HepG2 (cell line): ENCODE measurements at regions not wholly inside any gene's neighbourhood (a gene's known extent, or its start where the extent isn't known, plus 50 kb on each side); places are given as distances from the start of the nearest gene placed in this dataset.

Experiments used
- ATAC-seq: fragments of 200-7000 bp; cut with Tn5 transposase; 3 replicates; pipeline ENCODE4 v1.9.1; 2020; ENCODE audit warnings: mild to moderate bottlenecking, moderate library complexity
- BruUV-seq: library from RNA; stranded (reverse); fragments of 400-500 nt; replicated peaks from 2 replicates; lab custom pipeline; 2021; lab: Mats Ljungman, UMichigan
- CTCF ChIA-PET: fragments of 300-600 bp; formaldehyde crosslinking; extraction: SDS; loops from one replicate; lab custom pipeline; 2021; ENCODE audit warnings: low total read pairs, inconsistent platforms, low intra/inter-chr PET ratio; lab: Yijun Ruan, JAX
- POLR2A ChIA-PET: fragments of 350-600 bp; sonication (Branson Sonifier 250); formaldehyde crosslinking; loops from one replicate; lab custom pipeline; 2020; ENCODE audit warnings: antibody characterized with exemption, inconsistent platforms; lab: Yijun Ruan, JAX
- DNase-seq: peaks from one replicate; pipeline ENCODE4 v3.0.0-alpha.2; 2015; ENCODE audit warnings: low spot score
- FAIRE-seq: peaks from 3 replicates; lab custom pipeline; 2011; peaks lifted over from hg19 to GRCh38; lab: Jason Lieb, UNC
- H2AFZ ChIP-seq: one replicate; pipeline ENCODE4 v1.6.1; 2011; ENCODE audit warnings: low read length, inconsistent platforms
- H3K27ac ChIP-seq: fragments of 300-600 bp; 3 replicates; pipeline ENCODE4 v1.8.0; 2011; ENCODE audit warnings: mixed run types, mild to moderate bottlenecking, mixed read lengths, low read length, inconsistent platforms; ENCODE audit not compliant: insufficient read depth; ENCODE audit errors: extremely low read length
- H3K27me3 ChIP-seq, 2 experiments: fragments of 200-600 bp in 1 of 2; 2 replicates in 1 of 2; 3 replicates in 1 of 2; pipeline versions ENCODE4 v1.6.0 to v1.8.0; 2011; ENCODE audit warnings: low read length in 2 of 2, mild to moderate bottlenecking in 2 of 2, moderate library complexity in 2 of 2, inconsistent platforms in 1 of 2; ENCODE audit not compliant: insufficient read depth in 2 of 2, control insufficient read depth in 1 of 2
- H3K36me3 ChIP-seq, 2 experiments: fragments of 200-600 bp in 1 of 2; replicated peaks in 1 of 2; 2 replicates in 1 of 2; 3 replicates in 1 of 2; pipeline versions ENCODE4 v1.5.1 to v1.8.0; 2011; ENCODE audit warnings: low read length in 2 of 2, inconsistent platforms in 1 of 2; ENCODE audit not compliant: insufficient read depth in 2 of 2, control insufficient read depth in 1 of 2
- H3K4me1 ChIP-seq: 2 replicates; pipeline ENCODE4 v1.5.1; 2012; ENCODE audit warnings: low read length, inconsistent platforms; ENCODE audit not compliant: insufficient read depth
- H3K4me2 ChIP-seq: 2 replicates; pipeline ENCODE4 v1.6.0; 2011; ENCODE audit warnings: low read depth, low read length, inconsistent platforms
- H3K4me3 ChIP-seq, 3 experiments: fragments of 200-600 bp in 1 of 3; sonication (generic), shearing (Covaris generic) in 1 of 3; replicated peaks in 1 of 3; 2 replicates each; pipeline ENCODE4 v1.5.1; 2011 to 2016; ENCODE audit warnings: low read length in 3 of 3, inconsistent platforms in 2 of 3, low read depth in 2 of 3, mild to moderate bottlenecking in 2 of 3, control low read depth in 1 of 3, mixed read lengths in 1 of 3; ENCODE audit not compliant: insufficient read depth in 1 of 3
- H3K79me2 ChIP-seq: one replicate; pipeline ENCODE4 v1.6.1; 2011; ENCODE audit warnings: low read length, inconsistent platforms; ENCODE audit not compliant: insufficient read depth
- H3K9ac ChIP-seq: 2 replicates; pipeline ENCODE4 v1.6.0; 2011; ENCODE audit warnings: mild to moderate bottlenecking, low read depth, low read length, inconsistent platforms; ENCODE audit not compliant: insufficient read depth
- H3K9me3 ChIP-seq: 2 replicates; pipeline ENCODE4 v1.5.1; 2012; ENCODE audit warnings: mild to moderate bottlenecking, low read length
- H4K20me1 ChIP-seq: 2 replicates; pipeline ENCODE4 v1.6.0; 2011; ENCODE audit warnings: inconsistent platforms, mild to moderate bottlenecking, low read length, moderate library complexity; ENCODE audit not compliant: insufficient read depth
- ZIK1 ChIP-seq: sonication (generic); formaldehyde crosslinking; IDR thresholded peaks from 2 replicates; pipeline ENCODE4 v1.5.0; 2020; ENCODE audit warnings: mild to moderate bottlenecking, low read depth, missing genetic modification reagents, borderline replicate concordance
- ZNF232 ChIP-seq: sonication (generic); formaldehyde crosslinking; IDR thresholded peaks from 2 replicates; pipeline ENCODE4 v1.4.0; 2020; ENCODE audit warnings: missing genetic modification reagents, borderline replicate concordance
- ZNF430 ChIP-seq: sonication (generic); formaldehyde crosslinking; IDR thresholded peaks from 2 replicates; pipeline ENCODE4 v1.9.0; 2021; ENCODE audit warnings: mild to moderate bottlenecking, missing genetic modification reagents
- ZNF567 ChIP-seq: sonication (generic); formaldehyde crosslinking; IDR thresholded peaks from 2 replicates; pipeline ENCODE4 v1.8.1; 2023; ENCODE audit warnings: mild to moderate bottlenecking, missing genetic modification reagents, borderline replicate concordance
- ZNF660 ChIP-seq: sonication (generic); formaldehyde crosslinking; IDR thresholded peaks from 2 replicates; pipeline ENCODE4 v1.5.1; 2020; ENCODE audit warnings: mild to moderate bottlenecking, low read depth, missing genetic modification reagents, borderline replicate concordance
- WGBS: methylation state at CpG from one replicate; pipeline ENCODE4 v1.1.6; 2017; ENCODE audit warnings: low lambda C conversion rate; 5-methylcytosine and 5-hydroxymethylcytosine counted together
- in situ Hi-C: cut with HindIII; loops from 2 replicates; pipeline ENCODE4 v1.10.0; 2017; ENCODE audit warnings: low pct_unique_long_range_greater_than_20kb; ENCODE audit not compliant: extremely low pct_ligation_motif_present
- intact Hi-C: fragments of 100-400 bp; cut with micrococcal nuclease; formaldehyde crosslinking; loops from one replicate; pipeline ENCODE4 v1.10.0; 2022; ENCODE audit not compliant: unreplicated experiment
- TF ChIP-seq, protein P1 (sequence below): IDR thresholded peaks from 2 replicates; pipeline ENCODE4 v1.6.1; 2016; ENCODE audit warnings: low read depth, borderline replicate concordance
- TF ChIP-seq, protein P2 (sequence below): sonication (generic); formaldehyde crosslinking; IDR thresholded peaks from 2 replicates; pipeline ENCODE4 v1.9.0; 2021; ENCODE audit warnings: missing genetic modification reagents, mild to moderate bottlenecking, borderline replicate concordance
- TF ChIP-seq, protein P3 (sequence below): sonication (generic); formaldehyde crosslinking; IDR thresholded peaks from 2 replicates; pipeline ENCODE4 v1.5.1; 2020; ENCODE audit warnings: missing genetic modification reagents, mild to moderate bottlenecking, borderline replicate concordance
- TF ChIP-seq, protein P4 (sequence below), 2 experiments: sonication (generic) in 1 of 2; formaldehyde crosslinking in 1 of 2; IDR thresholded peaks; 2 replicates each; pipeline versions ENCODE4 v1.4.0 to v1.6.1; 2016 to 2020; ENCODE audit warnings: borderline replicate concordance in 1 of 2, low read depth in 1 of 2, mild to moderate bottlenecking in 1 of 2, missing genetic modification reagents in 1 of 2
- TF ChIP-seq, protein P5 (sequence below): sonication (generic); formaldehyde crosslinking; IDR thresholded peaks from 2 replicates; pipeline ENCODE4 v1.5.0; 2020; ENCODE audit warnings: missing genetic modification reagents, mild to moderate bottlenecking, borderline replicate concordance
- TF ChIP-seq, protein P6 (sequence below): sonication (generic); formaldehyde crosslinking; IDR thresholded peaks from 2 replicates; pipeline ENCODE4 v1.5.0; 2020; ENCODE audit warnings: missing genetic modification reagents

DNA sequence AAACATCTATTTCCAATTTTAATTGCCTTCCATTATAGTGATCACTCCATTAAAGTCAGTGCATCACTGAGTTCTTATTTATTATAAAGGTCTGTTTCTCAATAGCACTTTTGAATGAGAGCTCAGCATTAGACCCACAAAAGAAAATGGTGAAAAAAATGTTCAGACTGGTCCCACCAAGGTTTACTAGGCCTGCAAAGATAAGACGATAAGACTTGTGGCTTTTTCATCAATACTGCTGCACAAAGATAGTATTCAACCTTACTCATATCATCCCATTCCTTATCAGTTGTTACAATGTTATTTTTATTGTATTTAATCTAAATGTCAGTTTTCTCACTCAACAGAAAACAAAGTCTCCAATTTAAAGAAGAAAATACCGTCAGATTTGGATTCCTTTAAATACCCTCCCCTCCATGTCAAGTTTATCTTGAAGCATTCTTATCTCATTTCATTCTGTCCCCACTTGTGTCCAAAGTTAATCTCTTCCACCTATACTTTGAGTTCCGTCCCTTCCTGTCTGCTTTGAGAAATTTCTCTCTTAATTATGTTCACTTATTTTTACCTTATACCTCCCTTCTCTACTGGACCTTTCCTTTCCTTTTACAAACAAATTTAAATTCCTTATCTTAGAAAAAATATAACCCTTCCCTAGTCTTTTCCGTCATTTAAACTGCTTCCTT is 140.0 kb downstream of the GASK1B start:
- H2AFZ ChIP-seq: no peak overlapping the region
- POLR2A ChIA-PET: interaction anchor here (1.5 kb wide), 1 partner anchor 13 kb away, joined by 4 read pairs; no protein-coding TSS in a partner anchor
- peaks cover 14% of the 10 kb centered on the region for H3K9me3 ChIP-seq
- peak overlapping the region; percentile 33 for H3K27ac ChIP-seq
- peak overlapping the region; percentile 47 for H3K4me2 ChIP-seq
- no peaks in the 10 kb centered on the region for H4K20me1 ChIP-seq
- in situ Hi-C loops (loop anchor here (25.0 kb wide), 1 partner anchor 1071 kb away; the partner anchor contains the start of gene PDGFC), intact Hi-C loops (no loop called here)
- no peaks in the 10 kb centered on the region for H3K36me3 ChIP-seq
- 94% methylated on average over 4 of the region's 4 CpGs for WGBS
- no peak overlapping the region for H3K9ac ChIP-seq
- CTCF ChIA-PET: no interaction called here
- no peaks in the 10 kb centered on the region for H3K27me3 ChIP-seq
- no TSS peak for BruUV-seq
- no peaks in the 10 kb centered on the region for H3K79me2 ChIP-seq
- peaks cover 57% of the 10 kb centered on the region for H3K4me1 ChIP-seq
- DNase-seq (no peak), ATAC-seq (no peak), FAIRE-seq (no peak)
- no peak overlapping the region for H3K4me3 ChIP-seq
- no peak for TF ChIP-seq ZIK1 (CRISPR knock-in tag)
- TF ChIP-seq, protein P1, sequence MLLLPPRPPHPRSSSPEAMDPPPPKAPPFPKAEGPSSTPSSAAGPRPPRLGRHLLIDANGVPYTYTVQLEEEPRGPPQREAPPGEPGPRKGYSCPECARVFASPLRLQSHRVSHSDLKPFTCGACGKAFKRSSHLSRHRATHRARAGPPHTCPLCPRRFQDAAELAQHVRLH (CRISPR knock-in tag): no peak
- no peak for TF ChIP-seq ZNF430
- no peak for TF ChIP-seq ZNF567 (CRISPR knock-in tag)
- TF ChIP-seq, protein P2, sequence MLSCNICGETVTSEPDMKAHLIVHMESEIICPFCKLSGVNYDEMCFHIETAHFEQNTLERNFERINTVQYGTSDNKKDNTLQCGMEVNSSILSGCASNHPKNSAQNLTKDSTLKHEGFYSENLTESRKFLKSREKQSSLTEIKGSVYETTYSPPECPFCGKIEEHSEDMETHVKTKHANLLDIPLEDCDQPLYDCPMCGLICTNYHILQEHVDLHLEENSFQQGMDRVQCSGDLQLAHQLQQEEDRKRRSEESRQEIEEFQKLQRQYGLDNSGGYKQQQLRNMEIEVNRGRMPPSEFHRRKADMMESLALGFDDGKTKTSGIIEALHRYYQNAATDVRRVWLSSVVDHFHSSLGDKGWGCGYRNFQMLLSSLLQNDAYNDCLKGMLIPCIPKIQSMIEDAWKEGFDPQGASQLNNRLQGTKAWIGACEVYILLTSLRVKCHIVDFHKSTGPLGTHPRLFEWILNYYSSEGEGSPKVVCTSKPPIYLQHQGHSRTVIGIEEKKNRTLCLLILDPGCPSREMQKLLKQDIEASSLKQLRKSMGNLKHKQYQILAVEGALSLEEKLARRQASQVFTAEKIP (CRISPR knock-in tag): no peak
- TF ChIP-seq, protein P3, sequence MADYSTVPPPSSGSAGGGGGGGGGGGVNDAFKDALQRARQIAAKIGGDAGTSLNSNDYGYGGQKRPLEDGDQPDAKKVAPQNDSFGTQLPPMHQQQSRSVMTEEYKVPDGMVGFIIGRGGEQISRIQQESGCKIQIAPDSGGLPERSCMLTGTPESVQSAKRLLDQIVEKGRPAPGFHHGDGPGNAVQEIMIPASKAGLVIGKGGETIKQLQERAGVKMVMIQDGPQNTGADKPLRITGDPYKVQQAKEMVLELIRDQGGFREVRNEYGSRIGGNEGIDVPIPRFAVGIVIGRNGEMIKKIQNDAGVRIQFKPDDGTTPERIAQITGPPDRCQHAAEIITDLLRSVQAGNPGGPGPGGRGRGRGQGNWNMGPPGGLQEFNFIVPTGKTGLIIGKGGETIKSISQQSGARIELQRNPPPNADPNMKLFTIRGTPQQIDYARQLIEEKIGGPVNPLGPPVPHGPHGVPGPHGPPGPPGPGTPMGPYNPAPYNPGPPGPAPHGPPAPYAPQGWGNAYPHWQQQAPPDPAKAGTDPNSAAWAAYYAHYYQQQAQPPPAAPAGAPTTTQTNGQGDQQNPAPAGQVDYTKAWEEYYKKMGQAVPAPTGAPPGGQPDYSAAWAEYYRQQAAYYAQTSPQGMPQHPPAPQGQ (CRISPR knock-in tag): no peak
- TF ChIP-seq, protein P4, sequence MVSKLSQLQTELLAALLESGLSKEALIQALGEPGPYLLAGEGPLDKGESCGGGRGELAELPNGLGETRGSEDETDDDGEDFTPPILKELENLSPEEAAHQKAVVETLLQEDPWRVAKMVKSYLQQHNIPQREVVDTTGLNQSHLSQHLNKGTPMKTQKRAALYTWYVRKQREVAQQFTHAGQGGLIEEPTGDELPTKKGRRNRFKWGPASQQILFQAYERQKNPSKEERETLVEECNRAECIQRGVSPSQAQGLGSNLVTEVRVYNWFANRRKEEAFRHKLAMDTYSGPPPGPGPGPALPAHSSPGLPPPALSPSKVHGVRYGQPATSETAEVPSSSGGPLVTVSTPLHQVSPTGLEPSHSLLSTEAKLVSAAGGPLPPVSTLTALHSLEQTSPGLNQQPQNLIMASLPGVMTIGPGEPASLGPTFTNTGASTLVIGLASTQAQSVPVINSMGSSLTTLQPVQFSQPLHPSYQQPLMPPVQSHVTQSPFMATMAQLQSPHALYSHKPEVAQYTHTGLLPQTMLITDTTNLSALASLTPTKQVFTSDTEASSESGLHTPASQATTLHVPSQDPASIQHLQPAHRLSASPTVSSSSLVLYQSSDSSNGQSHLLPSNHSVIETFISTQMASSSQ (IDR thresholded peaks at IDR 0.05; ENCODE audit: low read depth): no peak
- TF ChIP-seq, protein P4 (CRISPR knock-in tag; IDR thresholded peaks at IDR 0.05; ENCODE audit: borderline replicate concordance): no peak
- TF ChIP-seq, protein P5, sequence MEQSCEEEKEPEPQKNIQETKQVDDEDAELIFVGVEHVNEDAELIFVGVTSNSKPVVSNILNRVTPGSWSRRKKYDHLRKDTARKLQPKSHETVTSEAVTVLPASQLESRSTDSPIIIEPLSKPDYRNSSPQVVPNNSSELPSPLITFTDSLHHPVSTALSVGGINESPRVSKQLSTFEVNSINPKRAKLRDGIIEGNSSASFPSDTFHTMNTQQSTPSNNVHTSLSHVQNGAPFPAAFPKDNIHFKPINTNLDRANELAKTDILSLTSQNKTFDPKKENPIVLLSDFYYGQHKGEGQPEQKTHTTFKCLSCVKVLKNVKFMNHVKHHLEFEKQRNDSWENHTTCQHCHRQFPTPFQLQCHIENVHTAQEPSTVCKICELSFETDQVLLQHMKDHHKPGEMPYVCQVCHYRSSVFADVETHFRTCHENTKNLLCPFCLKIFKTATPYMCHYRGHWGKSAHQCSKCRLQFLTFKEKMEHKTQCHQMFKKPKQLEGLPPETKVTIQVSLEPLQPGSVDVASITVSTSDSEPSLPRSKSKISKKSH: no peak
- TF ChIP-seq, protein P6, sequence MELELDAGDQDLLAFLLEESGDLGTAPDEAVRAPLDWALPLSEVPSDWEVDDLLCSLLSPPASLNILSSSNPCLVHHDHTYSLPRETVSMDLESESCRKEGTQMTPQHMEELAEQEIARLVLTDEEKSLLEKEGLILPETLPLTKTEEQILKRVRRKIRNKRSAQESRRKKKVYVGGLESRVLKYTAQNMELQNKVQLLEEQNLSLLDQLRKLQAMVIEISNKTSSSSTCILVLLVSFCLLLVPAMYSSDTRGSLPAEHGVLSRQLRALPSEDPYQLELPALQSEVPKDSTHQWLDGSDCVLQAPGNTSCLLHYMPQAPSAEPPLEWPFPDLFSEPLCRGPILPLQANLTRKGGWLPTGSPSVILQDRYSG (CRISPR knock-in tag): no peak
- TF ChIP-seq ZNF660 (CRISPR knock-in tag): no peak
- no peak for TF ChIP-seq ZNF232 (CRISPR knock-in tag)
